ENCODE measurements at regions not wholly inside any gene's neighbourhood (a gene's known extent, or its start where the extent isn't known, plus 50 kb on each side); places are given as distances from the start of the nearest gene placed in this dataset.

GRCh38 chr4:112848911-112849310 lies 200.5 kb upstream of the ANK2 start:
- Histone ChIP-seq H3K27ac (no peak overlapping the region), H3K4me3 (no peak overlapping the region), H3K36me3 (no peaks in the 10 kb centered on the region), H3K4me1 (peaks cover 0 to 5% of the 10 kb centered on the region in 2 donors), H3K9me3 (no peaks in the 10 kb centered on the region), H3K27me3 (no peaks in the 10 kb centered on the region)
- TF ChIP-seq CTCF (IDR thresholded peaks at IDR 0.05) = no peak
- DNase-seq (ENCODE audit: low spot score) = no peak

- Histone ChIP-seq H3K27me3 (no peaks in the 10 kb centered on the region), H3K4me1 (peaks cover 0 to 19% of the 10 kb centered on the region in 2 donors), H3K9me3 (no peaks in the 10 kb centered on the region), H3K4me3 (no peak overlapping the region), H3K36me3 (no peaks in the 10 kb centered on the region), H3K27ac (no peak overlapping the region)
- no peak for DNase-seq (ENCODE audit: low spot score)
- TF ChIP-seq CTCF (IDR thresholded peaks at IDR 0.05) = no peak
These were observed 196.9 kb upstream of the ANK2 start for GRCh38 chr4:112852601-112853000.

GRCh38 chr4:112853662-112854256 lies 195.7 kb upstream of the ANK2 start:
- H3K27me3 ChIP-seq = no peaks in the 10 kb centered on the region
- no peak overlapping the region for H3K4me3 ChIP-seq
- TF ChIP-seq CTCF (IDR thresholded peaks at IDR 0.05) = peak; percentile 29 to 54
- H3K36me3 ChIP-seq = no peaks in the 10 kb centered on the region
- no peaks in the 10 kb centered on the region for H3K9me3 ChIP-seq
- no peak for DNase-seq (ENCODE audit: low spot score)
- peaks cover 0 to 16% of the 10 kb centered on the region in 2 donors for H3K4me1 ChIP-seq
- H3K27ac ChIP-seq = no peak overlapping the region

- H3K9me3 ChIP-seq = no peaks in the 10 kb centered on the region
- H3K36me3 ChIP-seq = no peaks in the 10 kb centered on the region
- H3K4me1 ChIP-seq = peaks cover 0 to 14% of the 10 kb centered on the region in 2 donors
- DNase-seq (ENCODE audit: low spot score) = no peak
- no peak overlapping the region for H3K27ac ChIP-seq
- no peaks in the 10 kb centered on the region for H3K27me3 ChIP-seq
- TF ChIP-seq CTCF (IDR thresholded peaks at IDR 0.05) = no peak
- H3K4me3 ChIP-seq = no peak overlapping the region
These were observed 195.0 kb upstream of the ANK2 start for GRCh38 chr4:112854420-112854819.

GRCh38 chr4:112855058-112855457 lies 194.4 kb upstream of the ANK2 start:
- TF ChIP-seq CTCF (IDR thresholded peaks at IDR 0.05) = no peak
- H3K4me1 ChIP-seq = peaks cover 0 to 14% of the 10 kb centered on the region in 2 donors
- H3K4me3 ChIP-seq = no peak overlapping the region
- no peaks in the 10 kb centered on the region for H3K9me3 ChIP-seq
- no peak for DNase-seq (ENCODE audit: low spot score)
- H3K27ac ChIP-seq = no peak overlapping the region
- H3K36me3 ChIP-seq = no peaks in the 10 kb centered on the region
- no peaks in the 10 kb centered on the region for H3K27me3 ChIP-seq

GRCh38 chr4:112857461-112857860 lies 192.0 kb upstream of the ANK2 start:
- H3K27me3 ChIP-seq = no peaks in the 10 kb centered on the region
- no peak overlapping the region for H3K4me3 ChIP-seq
- DNase-seq (ENCODE audit: low spot score) = no peak
- no peak for TF ChIP-seq CTCF (IDR thresholded peaks at IDR 0.05)
- H3K36me3 ChIP-seq = no peaks in the 10 kb centered on the region
- peak overlapping the region in 1 of 2 donors; percentile 49 for H3K27ac ChIP-seq
- no peaks in the 10 kb centered on the region for H3K9me3 ChIP-seq
- H3K4me1 ChIP-seq = peaks cover 0 to 29% of the 10 kb centered on the region in 2 donors
